ENCODE measurements at regions not wholly inside any gene's neighbourhood (a gene's known extent, or its start where the extent isn't known, plus 50 kb on each side); places are given as distances from the start of the nearest gene placed in this dataset.
"Not testable (repeated sequence)": the region's sequence is repeated elsewhere in the genome, so short reads cannot be mapped to it uniquely, and the experiment has no call there.

DNA sequence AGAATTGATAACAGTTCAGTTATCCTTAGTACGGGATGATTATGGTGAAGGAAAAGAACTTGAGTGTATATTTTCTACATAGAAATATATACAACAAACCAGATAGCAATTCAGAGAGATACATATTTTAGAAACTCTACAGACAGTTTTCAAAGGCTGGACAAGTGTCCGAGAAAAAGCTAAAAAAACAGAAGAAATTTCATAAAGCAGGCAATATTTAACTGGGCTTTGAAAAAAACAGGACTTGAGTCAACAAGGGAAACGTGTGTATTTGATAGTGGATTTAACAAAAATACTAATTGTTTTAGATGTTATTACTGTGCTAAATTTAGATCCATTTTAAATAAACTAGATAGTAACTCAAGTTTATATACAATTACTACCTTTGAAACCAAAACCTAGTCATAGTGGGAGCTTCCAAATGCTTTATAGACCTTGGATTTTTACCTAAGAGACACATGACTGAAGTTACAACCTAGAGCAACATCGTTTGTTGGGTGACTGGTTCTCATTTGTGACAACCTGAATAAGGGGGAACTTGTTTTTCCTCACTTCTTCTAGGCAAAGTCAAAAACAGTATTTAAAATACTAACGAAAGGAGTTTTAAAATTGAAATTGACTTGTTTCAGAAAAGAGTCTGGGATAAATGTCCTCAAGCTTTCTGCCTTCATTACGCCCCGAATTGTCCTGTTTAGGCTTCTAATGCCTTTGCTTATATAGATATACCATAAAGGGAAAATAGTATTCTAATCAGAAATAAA is 116.7 kb upstream of the PRSS16 start:
- peaks cover 15% of the 10 kb centered on the region for H3K4me1 Mint-ChIP-seq (ENCODE audit: low read depth)
- no peak overlapping the region for H3K27ac Mint-ChIP-seq
- H3K4me3 Mint-ChIP-seq (ENCODE audit: low read depth): no peak overlapping the region
- TF ChIP-seq, protein P1, sequence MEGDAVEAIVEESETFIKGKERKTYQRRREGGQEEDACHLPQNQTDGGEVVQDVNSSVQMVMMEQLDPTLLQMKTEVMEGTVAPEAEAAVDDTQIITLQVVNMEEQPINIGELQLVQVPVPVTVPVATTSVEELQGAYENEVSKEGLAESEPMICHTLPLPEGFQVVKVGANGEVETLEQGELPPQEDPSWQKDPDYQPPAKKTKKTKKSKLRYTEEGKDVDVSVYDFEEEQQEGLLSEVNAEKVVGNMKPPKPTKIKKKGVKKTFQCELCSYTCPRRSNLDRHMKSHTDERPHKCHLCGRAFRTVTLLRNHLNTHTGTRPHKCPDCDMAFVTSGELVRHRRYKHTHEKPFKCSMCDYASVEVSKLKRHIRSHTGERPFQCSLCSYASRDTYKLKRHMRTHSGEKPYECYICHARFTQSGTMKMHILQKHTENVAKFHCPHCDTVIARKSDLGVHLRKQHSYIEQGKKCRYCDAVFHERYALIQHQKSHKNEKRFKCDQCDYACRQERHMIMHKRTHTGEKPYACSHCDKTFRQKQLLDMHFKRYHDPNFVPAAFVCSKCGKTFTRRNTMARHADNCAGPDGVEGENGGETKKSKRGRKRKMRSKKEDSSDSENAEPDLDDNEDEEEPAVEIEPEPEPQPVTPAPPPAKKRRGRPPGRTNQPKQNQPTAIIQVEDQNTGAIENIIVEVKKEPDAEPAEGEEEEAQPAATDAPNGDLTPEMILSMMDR (IDR thresholded peaks at IDR 0.05; ENCODE audit: unreplicated experiment): no peak
- DNase-seq (ENCODE audit: low spot score, unreplicated experiment): no peak
- H3K9me3 Mint-ChIP-seq (ENCODE audit: low read depth): no peaks in the 10 kb centered on the region
- H3K27me3 Mint-ChIP-seq: no peaks in the 10 kb centered on the region
- no peaks in the 10 kb centered on the region for H3K36me3 Mint-ChIP-seq (ENCODE audit: insufficient read depth)

DNA sequence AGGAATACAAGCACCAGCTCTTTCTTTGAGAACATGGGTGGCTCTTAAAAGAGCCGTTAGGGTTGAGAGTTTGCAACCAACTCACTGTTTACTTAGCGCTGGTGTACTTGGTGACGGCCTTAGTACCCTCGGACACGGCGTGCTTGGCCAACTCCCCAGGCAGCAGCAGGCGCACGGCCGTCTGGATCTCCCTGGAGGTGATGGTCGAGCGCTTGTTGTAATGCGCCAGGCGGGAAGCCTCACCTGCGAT is 115.3 kb upstream of the PRSS16 start:
- not testable (repeated sequence) for DNase-seq (ENCODE audit: low spot score, unreplicated experiment); H3K36me3 Mint-ChIP-seq (ENCODE audit: insufficient read depth); H3K27me3 Mint-ChIP-seq; H3K4me3 Mint-ChIP-seq (ENCODE audit: low read depth); H3K9me3 Mint-ChIP-seq (ENCODE audit: low read depth); H3K27ac Mint-ChIP-seq
- peaks cover 13% of the 10 kb centered on the region for H3K4me1 Mint-ChIP-seq (ENCODE audit: low read depth)

DNA sequence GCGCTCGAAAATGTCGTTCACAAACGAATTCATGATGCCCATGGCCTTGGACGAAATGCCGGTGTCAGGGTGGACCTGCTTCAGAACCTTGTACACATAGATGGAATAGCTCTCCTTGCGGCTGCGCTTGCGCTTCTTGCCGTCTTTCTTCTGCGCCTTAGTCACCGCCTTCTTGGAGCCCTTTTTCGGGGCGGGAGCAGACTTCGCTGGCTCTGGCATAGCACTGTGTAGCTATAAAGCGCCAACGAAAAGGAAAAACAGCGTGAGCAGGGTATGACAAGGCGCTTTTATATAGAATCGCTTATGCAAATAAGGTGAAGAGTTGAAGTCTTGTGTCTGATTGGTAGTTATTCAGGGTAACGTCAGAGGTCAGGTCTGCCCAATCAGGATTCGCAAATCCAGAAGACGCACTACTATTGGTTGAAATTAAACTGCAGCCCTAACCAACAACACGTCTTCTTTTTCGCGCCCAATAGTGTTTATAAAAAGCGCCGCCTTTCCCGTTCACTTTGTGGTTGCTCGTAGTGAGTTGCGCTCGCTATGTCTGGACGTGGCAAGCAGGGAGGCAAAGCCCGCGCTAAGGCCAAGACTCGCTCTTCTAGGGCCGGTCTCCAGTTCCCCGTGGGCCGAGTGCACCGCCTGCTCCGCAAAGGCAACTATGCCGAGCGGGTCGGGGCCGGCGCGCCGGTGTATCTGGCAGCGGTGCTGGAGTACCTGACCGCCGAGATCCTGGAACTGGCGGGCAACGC is 114.8 kb upstream of the PRSS16 start:
- Mint-ChIP-seq H3K27me3 (no peaks in the 10 kb centered on the region), H3K4me1 (ENCODE audit: low read depth) (peaks cover 13% of the 10 kb centered on the region), H3K9me3 (ENCODE audit: low read depth) (no peaks in the 10 kb centered on the region), H3K27ac (no peak overlapping the region), H3K36me3 (ENCODE audit: insufficient read depth) (no peaks in the 10 kb centered on the region), H3K4me3 (ENCODE audit: low read depth) (no peak overlapping the region)
- TF ChIP-seq, protein P1 (IDR thresholded peaks at IDR 0.05; ENCODE audit: unreplicated experiment): no peak
- peak; percentile 79 for DNase-seq (ENCODE audit: low spot score, unreplicated experiment)

DNA sequence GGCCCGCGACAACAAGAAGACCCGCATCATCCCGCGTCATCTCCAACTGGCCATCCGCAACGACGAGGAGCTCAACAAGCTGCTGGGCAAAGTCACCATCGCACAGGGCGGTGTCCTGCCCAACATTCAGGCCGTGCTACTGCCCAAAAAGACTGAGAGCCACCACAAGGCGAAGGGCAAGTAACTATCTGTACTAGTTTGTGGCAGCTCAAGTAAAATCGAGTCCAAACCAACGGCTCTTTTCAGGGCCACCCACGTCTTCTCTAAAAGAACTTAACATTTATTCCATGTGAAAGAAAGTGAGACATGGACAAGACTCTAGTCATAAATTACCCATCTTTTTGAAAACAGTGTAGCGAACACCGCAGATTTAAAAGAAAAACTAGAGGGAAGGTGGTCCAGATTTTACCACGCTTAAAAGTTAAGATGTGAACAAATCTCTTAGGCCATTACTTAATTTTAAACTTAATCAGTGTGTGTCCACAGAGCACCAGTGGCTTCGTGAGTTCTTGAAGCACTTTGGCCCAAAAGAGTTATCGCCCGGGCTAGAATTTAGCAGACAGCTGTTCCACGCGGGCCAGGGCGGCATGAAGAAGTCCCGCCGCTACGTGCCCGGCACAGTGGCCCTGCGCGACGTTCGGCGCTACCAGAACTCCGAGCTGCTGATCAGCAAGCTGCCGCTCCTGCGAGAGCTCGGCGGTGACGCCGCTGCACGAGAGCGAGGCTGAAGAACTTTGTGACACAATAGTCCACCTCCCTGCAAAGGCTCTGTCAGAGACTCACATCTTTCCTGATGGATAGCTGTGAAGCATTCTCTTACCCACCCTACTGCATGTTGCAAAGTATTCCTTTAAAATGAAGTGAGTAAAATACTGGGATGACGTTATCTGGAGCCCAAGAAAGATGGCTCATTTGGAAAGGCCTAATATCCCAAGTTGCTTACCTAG is 113.9 kb upstream of the PRSS16 start:
- H3K4me1 Mint-ChIP-seq (ENCODE audit: low read depth): peaks cover 19% of the 10 kb centered on the region
- H3K27me3 Mint-ChIP-seq: no peaks in the 10 kb centered on the region
- TF ChIP-seq, protein P1 (IDR thresholded peaks at IDR 0.05; ENCODE audit: unreplicated experiment): no peak
- no peaks in the 10 kb centered on the region for H3K36me3 Mint-ChIP-seq (ENCODE audit: insufficient read depth)
- H3K9me3 Mint-ChIP-seq (ENCODE audit: low read depth): no peaks in the 10 kb centered on the region
- no peak overlapping the region for H3K4me3 Mint-ChIP-seq (ENCODE audit: low read depth)
- H3K27ac Mint-ChIP-seq: no peak overlapping the region
- DNase-seq (ENCODE audit: low spot score, unreplicated experiment): peak; percentile 56

DNA sequence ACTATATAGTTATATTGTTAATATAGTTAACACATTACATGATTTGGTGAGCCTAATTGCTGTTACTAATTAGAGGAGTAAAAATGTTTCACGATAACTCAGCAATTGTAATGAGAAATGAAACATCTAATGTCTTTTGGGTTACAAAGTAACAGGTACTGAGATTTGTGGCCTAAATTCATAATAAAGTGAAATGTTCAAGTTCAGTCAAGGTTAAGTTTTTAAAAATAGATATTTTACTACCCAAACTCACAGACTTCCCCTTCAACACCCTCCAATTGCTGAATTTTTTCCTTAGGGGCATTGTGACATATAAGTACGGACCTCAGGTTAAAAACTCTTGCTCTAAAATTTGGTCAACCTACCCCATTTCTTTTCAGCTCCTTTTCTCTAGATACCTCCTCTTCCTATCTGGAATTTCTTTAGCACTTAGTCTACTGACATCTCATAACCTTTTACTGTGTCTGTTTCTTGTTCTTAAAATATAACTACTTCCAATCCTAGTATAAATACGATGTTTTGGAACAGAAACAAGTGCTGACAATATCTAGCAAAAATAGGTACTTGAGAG is 112.3 kb upstream of the PRSS16 start:
- Mint-ChIP-seq H3K27ac (peak overlapping the region; percentile 71), H3K4me1 (ENCODE audit: low read depth) (peaks cover 26% of the 10 kb centered on the region), H3K36me3 (ENCODE audit: insufficient read depth) (no peaks in the 10 kb centered on the region), H3K9me3 (ENCODE audit: low read depth) (no peaks in the 10 kb centered on the region), H3K27me3 (no peaks in the 10 kb centered on the region), H3K4me3 (ENCODE audit: low read depth) (no peak overlapping the region)
- TF ChIP-seq, protein P1 (IDR thresholded peaks at IDR 0.05; ENCODE audit: unreplicated experiment): no peak
- no peak for DNase-seq (ENCODE audit: low spot score, unreplicated experiment)

All from progenitor cell of endocrine pancreas (in vitro differentiated cells).